GM13977 (cell line): ENCODE measurements at regions not wholly inside any gene's neighbourhood (a gene's known extent, or its start where the extent isn't known, plus 50 kb on each side); places are given as distances from the start of the nearest gene placed in this dataset.

Source experiments
- DNase-seq: peaks from one replicate; pipeline ENCODE4 v3.0.0; 2012; ENCODE audit warnings: low spot score
- in situ Hi-C: fragments of 300-500 bp; cut with MboI; formaldehyde crosslinking; loops from one replicate; pipeline ENCODE4 v1.12.0; 2022; ENCODE audit warnings: low sequenced_read_pairs, low pct_unique_long_range_greater_than_20kb, mixed read lengths, inconsistent platforms; ENCODE audit not compliant: unreplicated experiment
- TF ChIP-seq, protein P1 (sequence below): IDR thresholded peaks from 2 replicates; pipeline ENCODE4 v1.5.1; 2012; ENCODE audit warnings: mild to moderate bottlenecking, control low read depth; ENCODE audit not compliant: insufficient read depth; ENCODE audit errors: extremely low read depth, missing control alignments

DNA sequence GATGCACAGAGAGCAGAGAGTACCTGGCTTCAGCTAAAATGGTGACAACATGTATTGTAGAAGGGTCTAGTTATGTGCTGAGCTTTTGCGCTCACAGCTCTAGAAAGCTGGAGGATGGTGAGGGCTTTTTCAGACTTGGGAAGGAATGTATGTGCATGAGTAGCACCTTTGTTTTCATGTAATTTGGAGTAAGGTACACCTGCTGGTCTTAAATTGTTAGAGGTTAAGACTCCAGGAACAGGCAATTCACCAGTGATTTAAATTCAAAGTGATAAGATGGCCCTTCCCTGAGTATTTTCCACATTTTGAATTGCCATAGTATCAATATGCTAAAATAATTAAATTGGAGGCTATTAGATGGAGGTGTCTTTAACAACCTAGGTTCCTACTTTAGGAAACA is 436.4 kb upstream of the GOLIM4 start:
- no peak for DNase-seq
- TF ChIP-seq, protein P1, sequence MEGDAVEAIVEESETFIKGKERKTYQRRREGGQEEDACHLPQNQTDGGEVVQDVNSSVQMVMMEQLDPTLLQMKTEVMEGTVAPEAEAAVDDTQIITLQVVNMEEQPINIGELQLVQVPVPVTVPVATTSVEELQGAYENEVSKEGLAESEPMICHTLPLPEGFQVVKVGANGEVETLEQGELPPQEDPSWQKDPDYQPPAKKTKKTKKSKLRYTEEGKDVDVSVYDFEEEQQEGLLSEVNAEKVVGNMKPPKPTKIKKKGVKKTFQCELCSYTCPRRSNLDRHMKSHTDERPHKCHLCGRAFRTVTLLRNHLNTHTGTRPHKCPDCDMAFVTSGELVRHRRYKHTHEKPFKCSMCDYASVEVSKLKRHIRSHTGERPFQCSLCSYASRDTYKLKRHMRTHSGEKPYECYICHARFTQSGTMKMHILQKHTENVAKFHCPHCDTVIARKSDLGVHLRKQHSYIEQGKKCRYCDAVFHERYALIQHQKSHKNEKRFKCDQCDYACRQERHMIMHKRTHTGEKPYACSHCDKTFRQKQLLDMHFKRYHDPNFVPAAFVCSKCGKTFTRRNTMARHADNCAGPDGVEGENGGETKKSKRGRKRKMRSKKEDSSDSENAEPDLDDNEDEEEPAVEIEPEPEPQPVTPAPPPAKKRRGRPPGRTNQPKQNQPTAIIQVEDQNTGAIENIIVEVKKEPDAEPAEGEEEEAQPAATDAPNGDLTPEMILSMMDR, result no peak
- in situ Hi-C loops, result no loop called here

DNA sequence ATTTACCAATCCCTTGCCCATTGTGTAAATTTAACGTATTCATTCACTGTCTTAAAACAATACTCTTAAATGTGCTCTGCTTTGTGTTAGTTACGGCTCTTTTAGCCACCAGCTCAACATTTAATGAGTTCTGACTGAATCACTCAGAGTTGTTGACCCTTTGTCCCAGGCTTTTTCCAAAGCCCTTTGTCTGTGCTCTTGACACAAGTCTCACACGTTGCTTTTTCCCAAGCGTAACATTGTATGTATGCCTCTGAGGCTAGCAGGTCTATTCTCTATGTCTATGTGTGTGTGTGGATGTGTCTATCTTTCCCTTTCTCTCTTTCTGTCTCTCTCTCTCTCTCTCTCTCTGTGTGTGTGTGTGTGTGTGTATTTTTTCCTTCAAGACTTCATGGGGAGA is 435.4 kb upstream of the GOLIM4 start:
- no peak for DNase-seq
- TF ChIP-seq, protein P1, result no peak
- in situ Hi-C loops, result no loop called here

DNA sequence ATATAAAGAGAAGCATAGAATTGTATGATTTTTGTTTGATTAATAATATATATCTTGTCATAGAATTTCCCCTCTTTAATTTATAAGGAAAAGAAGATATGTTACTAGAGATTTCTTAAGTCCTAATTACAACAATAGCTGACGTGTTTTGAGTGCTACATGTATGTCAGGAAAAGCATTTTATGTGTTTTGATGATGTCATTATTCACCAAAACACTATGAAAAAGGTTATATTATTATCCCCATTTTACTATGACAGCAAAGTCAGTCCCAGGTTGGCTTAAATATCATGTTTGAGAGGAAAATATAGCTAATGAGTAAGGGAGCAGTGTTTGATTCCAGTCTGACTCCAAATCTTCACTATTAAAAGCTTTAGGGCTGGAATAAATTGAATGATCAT is 428.4 kb upstream of the GOLIM4 start:
- TF ChIP-seq, protein P1, result no peak
- no peak for DNase-seq
- in situ Hi-C loops, result loop anchor here (25.0 kb wide), 1 partner anchor 313 kb away; no protein-coding TSS in a partner anchor

DNA sequence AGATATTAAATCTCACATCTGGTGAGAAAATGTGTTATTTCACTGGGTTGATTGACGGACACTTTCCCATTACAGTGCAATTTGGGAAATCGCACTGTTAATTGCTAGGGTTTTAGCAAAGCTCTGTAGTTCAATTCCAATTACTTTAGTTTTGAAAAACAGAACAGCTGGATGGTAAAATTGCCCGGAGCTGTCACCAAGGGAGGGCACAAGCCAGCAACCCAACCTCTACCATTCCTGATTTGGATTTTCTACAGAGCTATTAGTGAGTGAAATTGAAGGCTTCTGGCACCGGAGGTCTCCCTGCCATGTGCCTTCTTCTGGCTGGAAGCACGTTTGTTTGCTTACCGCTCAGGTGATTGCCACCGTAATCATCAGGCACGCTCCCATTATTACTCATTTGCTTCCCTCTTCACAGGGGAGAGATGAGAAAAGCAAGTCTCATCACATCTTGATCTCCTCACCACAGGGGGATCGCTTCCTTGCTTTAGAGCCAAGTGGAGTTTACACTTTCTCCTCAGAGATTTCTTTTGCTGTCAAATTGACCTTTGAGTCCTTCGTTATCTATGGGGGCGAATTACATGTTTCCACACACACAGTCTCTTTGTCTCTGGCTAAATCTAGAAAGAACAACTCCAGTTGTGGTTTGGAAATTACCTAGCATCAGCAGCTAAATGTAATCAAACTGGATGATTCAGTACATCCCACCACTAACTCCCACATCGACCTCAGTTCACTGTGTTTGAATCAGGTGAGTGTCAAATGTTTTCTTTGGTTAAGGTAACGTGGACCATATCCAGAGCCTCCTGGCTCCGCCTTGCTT is 421.7 kb upstream of the GOLIM4 start:
- in situ Hi-C loops, result loop anchor here (25.0 kb wide), 1 partner anchor 320 kb away; no protein-coding TSS in a partner anchor
- no peak for DNase-seq

DNA sequence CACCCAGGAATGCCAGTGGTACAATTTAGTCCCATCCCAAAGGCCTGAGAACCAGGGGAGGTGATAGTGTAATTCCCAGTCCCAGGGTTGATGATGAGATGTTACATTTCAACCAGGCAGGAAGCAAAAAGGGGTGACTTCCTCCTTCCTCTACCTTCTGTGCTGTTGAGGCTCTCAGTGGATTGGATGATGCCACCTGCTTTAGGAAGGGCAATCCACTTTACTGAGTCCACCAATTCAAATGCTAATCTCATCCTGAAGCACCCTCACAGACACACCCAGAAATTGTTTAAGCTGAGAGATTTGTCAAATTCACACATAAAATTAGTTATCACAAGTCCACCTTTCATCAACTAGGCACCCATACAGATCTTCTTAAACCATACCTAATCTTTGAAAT is 418.5 kb upstream of the GOLIM4 start:
- in situ Hi-C loops, result loop anchor here (25.0 kb wide), 1 partner anchor 323 kb away; no protein-coding TSS in a partner anchor
- no peak for DNase-seq
- TF ChIP-seq, protein P1, result no peak

More for the DNA sequence above, 421.7 kb upstream of the GOLIM4 start:
- TF ChIP-seq, protein P1, result no peak

DNA sequence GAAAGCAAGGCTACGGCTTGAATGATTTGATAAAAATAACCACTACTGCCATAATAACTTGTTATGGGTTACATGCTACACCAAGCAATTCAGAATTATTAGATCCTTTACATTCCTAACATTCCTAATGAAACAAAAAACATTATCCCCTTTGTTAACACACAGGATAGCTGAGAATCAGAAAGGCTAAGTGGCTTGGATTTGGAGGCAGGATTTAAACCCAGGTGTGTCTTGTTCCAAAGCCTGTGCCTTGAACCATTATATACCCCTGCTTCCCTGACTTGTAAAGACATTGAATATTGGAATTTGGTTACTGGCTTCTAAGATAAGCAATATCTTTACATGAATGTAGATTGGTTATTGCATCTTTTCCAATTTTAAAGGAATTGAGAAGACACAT is 417.1 kb upstream of the GOLIM4 start:
- in situ Hi-C loops, result loop anchor here (25.0 kb wide), 1 partner anchor 324 kb away; no protein-coding TSS in a partner anchor
- no peak for DNase-seq

More for the DNA sequence above, 417.1 kb upstream of the GOLIM4 start:
- TF ChIP-seq, protein P1, result no peak
